Caco-2 (cell line): ENCODE measurements at regions not wholly inside any gene's neighbourhood (a gene's known extent, or its start where the extent isn't known, plus 50 kb on each side); places are given as distances from the start of the nearest gene placed in this dataset.

Experiments
- BruUV-seq: library from RNA; stranded (reverse); fragments of 400-500 nt; replicated peaks from 2 replicates; lab custom pipeline; 2021; lab: Mats Ljungman, UMichigan
- CTCF ChIA-PET: fragments of 300-600 bp; sonication (Branson Sonifier 250); formaldehyde crosslinking; loops from one replicate; lab custom pipeline; 2022; ENCODE audit warnings: antibody characterized with exemption; lab: Charles Lee
- POLR2A ChIA-PET: fragments of 300-600 bp; sonication (Branson Sonifier 250); formaldehyde crosslinking; loops from one replicate; lab custom pipeline; 2022; ENCODE audit warnings: antibody characterized with exemption; lab: Charles Lee
- DNase-seq, 2 experiments: peaks; one replicate each; pipeline versions ENCODE4 v3.0.0 to v3.0.0-alpha.2; 2020 to 2022
- H3K27me3 ChIP-seq: replicated peaks from 2 replicates; pipeline ENCODE4 v1.6.0; 2011; ENCODE audit warnings: low read length; ENCODE audit not compliant: control insufficient read depth, insufficient read depth
- H3K36me3 ChIP-seq: 2 replicates; pipeline ENCODE4 v1.5.1; 2011; ENCODE audit warnings: low read length; ENCODE audit not compliant: control insufficient read depth, insufficient read depth
- H3K4me1 ChIP-seq: fragments of 250-450 bp; sonication (Bioruptor Pico); 2 replicates; pipeline ENCODE4 v1.5.1; 2020; ENCODE audit warnings: mild to moderate bottlenecking
- H3K4me3 ChIP-seq: 2 replicates; pipeline ENCODE4 v1.5.1; 2011; ENCODE audit warnings: low read depth, mild to moderate bottlenecking, control low read depth, low read length
- H3K9me3 ChIP-seq: fragments of 250-450 bp; sonication (Bioruptor Pico); 2 replicates; pipeline ENCODE4 v1.5.1; 2020; ENCODE audit warnings: mild to moderate bottlenecking, moderate library complexity
- H3K27ac Mint-ChIP-seq: one replicate; pipeline ENCODE4 v1.8.0; 2022; ENCODE audit warnings: mixed read lengths; ENCODE audit not compliant: unreplicated experiment
- H3K27me3 Mint-ChIP-seq: one replicate; pipeline ENCODE4 v1.8.0; 2022; ENCODE audit warnings: mixed read lengths; ENCODE audit not compliant: insufficient read depth, unreplicated experiment
- H3K36me3 Mint-ChIP-seq: one replicate; pipeline ENCODE4 v1.8.0; 2022; ENCODE audit warnings: mild to moderate bottlenecking, mixed read lengths; ENCODE audit not compliant: insufficient read depth, unreplicated experiment
- H3K4me1 Mint-ChIP-seq: one replicate; pipeline ENCODE4 v1.8.0; 2022; ENCODE audit warnings: low read depth, mixed read lengths; ENCODE audit not compliant: unreplicated experiment
- H3K4me3 Mint-ChIP-seq: one replicate; pipeline ENCODE4 v1.8.0; 2022; ENCODE audit warnings: mild to moderate bottlenecking, moderate library complexity, mixed read lengths; ENCODE audit not compliant: unreplicated experiment
- H3K9me3 Mint-ChIP-seq: one replicate; pipeline ENCODE4 v1.8.0; 2022; ENCODE audit warnings: mixed read lengths; ENCODE audit not compliant: unreplicated experiment
- intact Hi-C: fragments of 100-400 bp; cut with micrococcal nuclease; formaldehyde crosslinking; loops from one replicate; pipeline ENCODE4 v1.10.0; 2022; ENCODE audit not compliant: unreplicated experiment
- TF ChIP-seq, protein P1 (sequence below), 2 experiments: fragments of 200-600 bp in 1 of 2; IDR thresholded peaks; 1 replicate in 1 of 2; 2 replicates in 1 of 2; pipeline versions ENCODE4 v1.5.1 to v1.8.0; 2011 to 2022; ENCODE audit warnings: antibody characterized with exemption in 1 of 2, control low read depth in 1 of 2, inconsistent platforms in 1 of 2, low read depth in 1 of 2, low read length in 1 of 2, mild to moderate bottlenecking in 1 of 2, moderate library complexity in 1 of 2; ENCODE audit not compliant: insufficient read depth in 1 of 2, severe bottlenecking in 1 of 2, unreplicated experiment in 1 of 2

DNA sequence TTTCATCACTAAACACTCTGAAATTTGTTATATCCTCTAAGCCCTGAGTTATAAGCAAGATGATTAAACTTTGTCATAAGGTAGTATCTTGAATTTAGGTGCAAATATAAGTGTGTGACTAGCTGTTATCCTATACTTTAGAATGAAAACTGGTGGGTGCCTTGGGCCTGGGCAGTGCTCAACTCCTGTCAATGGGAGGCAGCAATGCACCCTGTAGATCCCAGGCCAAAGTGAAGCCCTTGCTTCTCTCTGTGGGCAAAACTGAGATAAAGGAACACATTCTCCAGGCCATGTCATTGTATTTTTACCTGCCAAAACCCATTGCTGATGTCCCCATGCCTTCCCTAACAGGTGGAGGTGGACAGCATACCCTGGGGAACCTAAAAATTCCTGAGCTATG is 525.2 kb downstream of the TNS1 start:
- H3K9me3 Mint-ChIP-seq = no peaks in the 10 kb centered on the region
- no peak for DNase-seq
- no peaks in the 10 kb centered on the region for H3K4me1 Mint-ChIP-seq
- Histone ChIP-seq H3K9me3 (no peaks in the 10 kb centered on the region), H3K4me1 (no peaks in the 10 kb centered on the region), H3K4me3 (no peak overlapping the region), H3K36me3 (no peaks in the 10 kb centered on the region), H3K27me3 (no peaks in the 10 kb centered on the region)
- H3K27ac Mint-ChIP-seq = no peak overlapping the region
- H3K27me3 Mint-ChIP-seq = peaks cover 19% of the 10 kb centered on the region
- TF ChIP-seq, protein P1, sequence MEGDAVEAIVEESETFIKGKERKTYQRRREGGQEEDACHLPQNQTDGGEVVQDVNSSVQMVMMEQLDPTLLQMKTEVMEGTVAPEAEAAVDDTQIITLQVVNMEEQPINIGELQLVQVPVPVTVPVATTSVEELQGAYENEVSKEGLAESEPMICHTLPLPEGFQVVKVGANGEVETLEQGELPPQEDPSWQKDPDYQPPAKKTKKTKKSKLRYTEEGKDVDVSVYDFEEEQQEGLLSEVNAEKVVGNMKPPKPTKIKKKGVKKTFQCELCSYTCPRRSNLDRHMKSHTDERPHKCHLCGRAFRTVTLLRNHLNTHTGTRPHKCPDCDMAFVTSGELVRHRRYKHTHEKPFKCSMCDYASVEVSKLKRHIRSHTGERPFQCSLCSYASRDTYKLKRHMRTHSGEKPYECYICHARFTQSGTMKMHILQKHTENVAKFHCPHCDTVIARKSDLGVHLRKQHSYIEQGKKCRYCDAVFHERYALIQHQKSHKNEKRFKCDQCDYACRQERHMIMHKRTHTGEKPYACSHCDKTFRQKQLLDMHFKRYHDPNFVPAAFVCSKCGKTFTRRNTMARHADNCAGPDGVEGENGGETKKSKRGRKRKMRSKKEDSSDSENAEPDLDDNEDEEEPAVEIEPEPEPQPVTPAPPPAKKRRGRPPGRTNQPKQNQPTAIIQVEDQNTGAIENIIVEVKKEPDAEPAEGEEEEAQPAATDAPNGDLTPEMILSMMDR (IDR thresholded peaks at IDR 0.05; ENCODE audit: insufficient read depth in 1 of 2, low read depth in 1 of 2, low read length in 1 of 2, severe bottlenecking in 1 of 2, unreplicated experiment in 1 of 2) = no peak
- no peak overlapping the region for H3K4me3 Mint-ChIP-seq
- BruUV-seq = no TSS peak
- POLR2A ChIA-PET = no interaction called here
- intact Hi-C loops = no loop called here
- H3K36me3 Mint-ChIP-seq = no peaks in the 10 kb centered on the region
- CTCF ChIA-PET = no interaction called here

- H3K4me1 ChIP-seq = no peaks in the 10 kb centered on the region
- Mint-ChIP-seq H3K27ac (no peak overlapping the region), H3K27me3 (peaks cover 17% of the 10 kb centered on the region), H3K9me3 (no peaks in the 10 kb centered on the region), H3K36me3 (no peaks in the 10 kb centered on the region), H3K4me1 (no peaks in the 10 kb centered on the region), H3K4me3 (no peak overlapping the region)
- ChIA-PET CTCF (no interaction called here), POLR2A (no interaction called here)
- no TSS peak for BruUV-seq
- H3K27me3 ChIP-seq = no peaks in the 10 kb centered on the region
- intact Hi-C loops = no loop called here
- H3K36me3 ChIP-seq = no peaks in the 10 kb centered on the region
- H3K4me3 ChIP-seq = no peak overlapping the region
- DNase-seq = no peak
- TF ChIP-seq, protein P1 (IDR thresholded peaks at IDR 0.05; ENCODE audit: insufficient read depth in 1 of 2, low read depth in 1 of 2, low read length in 1 of 2, severe bottlenecking in 1 of 2, unreplicated experiment in 1 of 2) = no peak
- H3K9me3 ChIP-seq = no peaks in the 10 kb centered on the region
Measured at GRCh38 chr2:217475791-217476190, 527.0 kb downstream of the TNS1 start.

GRCh38 chr2:217475101-217475500 is 527.7 kb downstream of the TNS1 start:
- H3K4me1 Mint-ChIP-seq = no peaks in the 10 kb centered on the region
- no peak overlapping the region for H3K27ac Mint-ChIP-seq
- Histone ChIP-seq H3K4me3 (no peak overlapping the region), H3K27me3 (no peaks in the 10 kb centered on the region), H3K36me3 (no peaks in the 10 kb centered on the region), H3K4me1 (no peaks in the 10 kb centered on the region), H3K9me3 (no peaks in the 10 kb centered on the region)
- CTCF ChIA-PET = no interaction called here
- H3K27me3 Mint-ChIP-seq = peaks cover 17% of the 10 kb centered on the region
- no peaks in the 10 kb centered on the region for H3K36me3 Mint-ChIP-seq
- TF ChIP-seq, protein P1 (IDR thresholded peaks at IDR 0.05; ENCODE audit: insufficient read depth in 1 of 2, low read depth in 1 of 2, low read length in 1 of 2, severe bottlenecking in 1 of 2, unreplicated experiment in 1 of 2) = no peak
- no peaks in the 10 kb centered on the region for H3K9me3 Mint-ChIP-seq
- BruUV-seq = no TSS peak
- no peak overlapping the region for H3K4me3 Mint-ChIP-seq
- intact Hi-C loops = no loop called here
- DNase-seq = no peak
- POLR2A ChIA-PET = no interaction called here
